Tibial nerve (tissue), 4 donors: ENCODE measurements at regions not wholly inside any gene's neighbourhood (a gene's known extent, or its start where the extent isn't known, plus 50 kb on each side); places are given as distances from the start of the nearest gene placed in this dataset.

Source experiments
- EP300 ChIP-seq, 2 donors: sonication (generic); formaldehyde crosslinking; IDR thresholded peaks; one replicate each; pipeline ENCODE4 v1.6.1; 2017; ENCODE audit warnings: antibody characterized with exemption in 2 of 2, mild to moderate bottlenecking in 1 of 2
- TF ChIP-seq, protein P1 (sequence below), 5 experiments: fragments of 200-600 bp in 3 of 5; fragments of 450-650 bp in 2 of 5; sonication (generic) in 3 of 5; IDR thresholded peaks; one replicate each; pipeline ENCODE4 v1.5.1; 2016 to 2019; ENCODE audit warnings: antibody characterized with exemption in 5 of 5, mild to moderate bottlenecking in 3 of 5, moderate library complexity in 2 of 5

DNA sequence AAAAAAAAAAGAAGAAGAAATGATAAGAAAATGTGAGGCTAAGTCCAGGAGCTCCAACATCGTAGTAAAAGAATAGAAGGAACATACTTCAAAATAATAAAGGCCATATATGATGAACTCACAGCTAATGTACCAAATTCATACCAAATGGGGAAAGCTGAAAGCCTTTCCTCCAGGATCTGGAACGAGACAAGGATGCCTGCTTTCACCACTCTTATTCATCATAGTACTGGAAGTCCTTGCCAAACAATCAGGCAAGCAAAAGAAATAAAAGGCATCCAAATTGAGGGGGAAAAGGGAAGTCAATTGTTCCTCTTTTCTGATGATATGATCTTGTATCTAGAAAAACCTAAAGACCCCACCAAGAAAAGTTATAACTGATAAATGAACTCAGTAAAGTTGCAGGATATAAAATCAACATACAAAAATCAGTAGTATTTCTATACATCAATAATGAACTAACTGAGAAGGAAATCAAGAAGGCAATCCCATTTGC lies 170.6 kb downstream of the METTL4 start:
- no peak for TF ChIP-seq EP300 (IDR thresholded peaks at IDR 0.05)
- TF ChIP-seq, protein P1, sequence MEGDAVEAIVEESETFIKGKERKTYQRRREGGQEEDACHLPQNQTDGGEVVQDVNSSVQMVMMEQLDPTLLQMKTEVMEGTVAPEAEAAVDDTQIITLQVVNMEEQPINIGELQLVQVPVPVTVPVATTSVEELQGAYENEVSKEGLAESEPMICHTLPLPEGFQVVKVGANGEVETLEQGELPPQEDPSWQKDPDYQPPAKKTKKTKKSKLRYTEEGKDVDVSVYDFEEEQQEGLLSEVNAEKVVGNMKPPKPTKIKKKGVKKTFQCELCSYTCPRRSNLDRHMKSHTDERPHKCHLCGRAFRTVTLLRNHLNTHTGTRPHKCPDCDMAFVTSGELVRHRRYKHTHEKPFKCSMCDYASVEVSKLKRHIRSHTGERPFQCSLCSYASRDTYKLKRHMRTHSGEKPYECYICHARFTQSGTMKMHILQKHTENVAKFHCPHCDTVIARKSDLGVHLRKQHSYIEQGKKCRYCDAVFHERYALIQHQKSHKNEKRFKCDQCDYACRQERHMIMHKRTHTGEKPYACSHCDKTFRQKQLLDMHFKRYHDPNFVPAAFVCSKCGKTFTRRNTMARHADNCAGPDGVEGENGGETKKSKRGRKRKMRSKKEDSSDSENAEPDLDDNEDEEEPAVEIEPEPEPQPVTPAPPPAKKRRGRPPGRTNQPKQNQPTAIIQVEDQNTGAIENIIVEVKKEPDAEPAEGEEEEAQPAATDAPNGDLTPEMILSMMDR (IDR thresholded peaks at IDR 0.05) = no peak
